ENCODE measurements at regions not wholly inside any gene's neighbourhood (a gene's known extent, or its start where the extent isn't known, plus 50 kb on each side); places are given as distances from the start of the nearest gene placed in this dataset.
"Not testable (repeated sequence)": the region's sequence is repeated elsewhere in the genome, so short reads cannot be mapped to it uniquely, and the experiment has no call there.

- WGBS (ENCODE audit: insufficient coverage, insufficient read length) = no CpG with 5 or more reads among the region's 3 CpGs
- no peaks in the 10 kb centered on the region for H3K27me3 ChIP-seq (ENCODE audit: control insufficient read depth, insufficient read depth, low read length)
- H3K4me3 ChIP-seq (ENCODE audit: low read length) = no peak overlapping the region
- no peaks in the 10 kb centered on the region for H3K36me3 ChIP-seq (ENCODE audit: control insufficient read depth, insufficient read depth, low read length)
- H3K27ac ChIP-seq (ENCODE audit: low read length) = no peak overlapping the region
- H3K4me1 ChIP-seq (ENCODE audit: control insufficient read depth, insufficient read depth, low read length) = no peaks in the 10 kb centered on the region
- H3K9me3 ChIP-seq (ENCODE audit: control insufficient read depth, insufficient read depth, low read length) = no peaks in the 10 kb centered on the region
- DNase-seq (ENCODE audit: low read depth, low spot score) = no peak
Observed at GRCh38 chr5:82425591-82425990, 147.4 kb upstream of the RPS23 start.

- no peak overlapping the region for H3K27ac ChIP-seq (ENCODE audit: low read length)
- no peaks in the 10 kb centered on the region for H3K9me3 ChIP-seq (ENCODE audit: control insufficient read depth, insufficient read depth, low read length)
- H3K4me1 ChIP-seq (ENCODE audit: control insufficient read depth, insufficient read depth, low read length) = no peaks in the 10 kb centered on the region; the same call in 1 of the 2 replicates
- no CpG with 5 or more reads among the region's 3 CpGs for WGBS (ENCODE audit: insufficient coverage, insufficient read length)
- no peak overlapping the region for H3K4me3 ChIP-seq (ENCODE audit: low read length)
- no peaks in the 10 kb centered on the region for H3K36me3 ChIP-seq (ENCODE audit: control insufficient read depth, insufficient read depth, low read length)
- no peak for DNase-seq (ENCODE audit: low read depth, low spot score)
- no peaks in the 10 kb centered on the region for H3K27me3 ChIP-seq (ENCODE audit: control insufficient read depth, insufficient read depth, low read length)
Observed at GRCh38 chr5:82424211-82424610, 146.1 kb upstream of the RPS23 start.

GRCh38 chr5:82422751-82423181 lies 144.6 kb upstream of the RPS23 start:
- H3K4me1 ChIP-seq (ENCODE audit: control insufficient read depth, insufficient read depth, low read length) = no peaks in the 10 kb centered on the region; the same call in 1 of the 2 replicates
- H3K36me3 ChIP-seq (ENCODE audit: control insufficient read depth, insufficient read depth, low read length) = no peaks in the 10 kb centered on the region
- H3K4me3 ChIP-seq (ENCODE audit: low read length) = no peak overlapping the region
- H3K27ac ChIP-seq (ENCODE audit: low read length) = no peak overlapping the region
- no CpG with 5 or more reads among the region's 6 CpGs for WGBS (ENCODE audit: insufficient coverage, insufficient read length)
- DNase-seq (ENCODE audit: low read depth, low spot score) = no peak
- H3K9me3 ChIP-seq (ENCODE audit: control insufficient read depth, insufficient read depth, low read length) = no peaks in the 10 kb centered on the region
- no peaks in the 10 kb centered on the region for H3K27me3 ChIP-seq (ENCODE audit: control insufficient read depth, insufficient read depth, low read length)

- no peaks in the 10 kb centered on the region; the same call in 1 of the 2 replicates for H3K4me1 ChIP-seq (ENCODE audit: control insufficient read depth, insufficient read depth, low read length)
- no peak overlapping the region for H3K4me3 ChIP-seq (ENCODE audit: low read length)
- H3K36me3 ChIP-seq (ENCODE audit: control insufficient read depth, insufficient read depth, low read length) = no peaks in the 10 kb centered on the region
- no peak overlapping the region for H3K27ac ChIP-seq (ENCODE audit: low read length)
- H3K9me3 ChIP-seq (ENCODE audit: control insufficient read depth, insufficient read depth, low read length) = no peaks in the 10 kb centered on the region
- DNase-seq (ENCODE audit: low read depth, low spot score) = no peak
- H3K27me3 ChIP-seq (ENCODE audit: control insufficient read depth, insufficient read depth, low read length) = no peaks in the 10 kb centered on the region
- WGBS (ENCODE audit: insufficient coverage, insufficient read length) = no CpG with 5 or more reads among the region's 2 CpGs
Observed at GRCh38 chr5:82422001-82422740, 144.0 kb upstream of the RPS23 start.

GRCh38 chr5:82421119-82421518 lies 143.0 kb upstream of the RPS23 start:
- Histone ChIP-seq H3K9me3 (ENCODE audit: control insufficient read depth, insufficient read depth, low read length) (no peaks in the 10 kb centered on the region), H3K4me3 (ENCODE audit: low read length) (no peak overlapping the region), H3K27me3 (ENCODE audit: control insufficient read depth, insufficient read depth, low read length) (no peaks in the 10 kb centered on the region), H3K27ac (ENCODE audit: low read length) (no peak overlapping the region), H3K4me1 (ENCODE audit: control insufficient read depth, insufficient read depth, low read length) (no peaks in the 10 kb centered on the region; the same call in 1 of the 2 replicates), H3K36me3 (ENCODE audit: control insufficient read depth, insufficient read depth, low read length) (no peaks in the 10 kb centered on the region)
- no CpG with 5 or more reads among the region's 3 CpGs for WGBS (ENCODE audit: insufficient coverage, insufficient read length)
- no peak for DNase-seq (ENCODE audit: low read depth, low spot score)

DNA sequence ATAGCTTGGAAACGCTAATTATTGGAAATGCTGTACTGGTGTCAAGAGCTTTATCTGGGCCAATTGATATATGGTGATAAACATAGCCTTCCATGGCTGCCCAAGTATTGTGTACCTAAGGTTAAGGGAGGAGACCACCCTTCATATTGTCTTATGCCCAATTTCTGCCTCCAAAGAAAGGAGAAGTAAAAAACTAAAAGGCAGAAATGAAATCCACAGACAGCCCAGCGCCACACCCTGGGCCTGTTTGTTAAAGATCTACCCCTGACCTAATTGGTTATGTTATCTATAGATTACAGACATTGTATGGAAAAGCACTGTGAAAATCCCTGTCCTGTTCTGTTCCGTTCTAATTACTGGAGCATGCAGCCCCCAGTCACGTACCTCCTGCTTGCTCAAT lies 142.4 kb upstream of the RPS23 start:
- no CpG with 5 or more reads among the region's 4 CpGs for WGBS (ENCODE audit: insufficient coverage, insufficient read length)
- not testable (repeated sequence) for H3K4me1 ChIP-seq (ENCODE audit: control insufficient read depth, insufficient read depth, low read length); DNase-seq (ENCODE audit: low read depth, low spot score)

DNA sequence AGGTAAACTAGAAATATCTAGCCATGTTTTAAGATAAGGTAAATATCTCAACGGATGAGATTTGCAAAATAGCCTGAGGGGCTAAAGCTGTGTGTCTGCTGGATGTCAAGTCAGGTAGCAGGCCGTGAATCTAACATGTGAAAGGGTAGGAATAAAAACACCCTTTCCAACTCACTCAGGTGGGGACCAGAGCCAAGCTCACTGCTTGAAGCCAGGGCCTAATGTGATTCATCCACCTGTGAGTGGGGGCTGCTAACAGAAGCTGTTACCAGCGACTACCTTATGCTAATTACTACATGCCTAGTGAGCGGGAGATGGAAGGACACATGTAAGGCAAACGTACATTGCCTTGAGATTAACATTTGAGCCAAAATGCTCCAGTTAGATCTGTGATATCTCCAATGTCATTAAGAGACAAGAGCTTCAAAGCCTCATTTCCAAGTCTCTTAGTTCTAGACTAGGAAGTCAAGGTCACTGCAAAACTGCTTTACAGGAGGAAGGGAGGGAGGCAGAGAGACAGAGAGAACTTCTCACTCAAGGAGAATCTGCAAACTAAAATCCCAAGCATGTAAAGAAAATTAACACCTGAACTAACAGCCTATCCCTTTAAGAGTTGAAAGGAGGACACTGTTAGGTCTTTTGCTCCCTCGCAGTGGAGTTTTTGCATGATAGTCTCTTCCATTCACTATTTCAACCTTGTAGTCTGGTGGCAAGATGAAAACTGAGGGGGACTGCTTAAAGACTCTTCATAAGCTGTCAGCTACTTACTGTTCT lies 141.6 kb upstream of the RPS23 start:
- Histone ChIP-seq H3K4me1 (ENCODE audit: control insufficient read depth, insufficient read depth, low read length) (no peaks in the 10 kb centered on the region; the same call in 1 of the 2 replicates), H3K27me3 (ENCODE audit: control insufficient read depth, insufficient read depth, low read length) (no peaks in the 10 kb centered on the region), H3K27ac (ENCODE audit: low read length) (no peak overlapping the region), H3K4me3 (ENCODE audit: low read length) (no peak overlapping the region), H3K9me3 (ENCODE audit: control insufficient read depth, insufficient read depth, low read length) (no peaks in the 10 kb centered on the region), H3K36me3 (ENCODE audit: control insufficient read depth, insufficient read depth, low read length) (no peaks in the 10 kb centered on the region)
- WGBS (ENCODE audit: insufficient coverage, insufficient read length) = no CpG with 5 or more reads among the region's 6 CpGs
- DNase-seq (ENCODE audit: low read depth, low spot score) = no peak

More for the DNA sequence above, 142.4 kb upstream of the RPS23 start:
- not testable (repeated sequence) for H3K4me3 ChIP-seq (ENCODE audit: low read length); H3K27ac ChIP-seq (ENCODE audit: low read length); H3K36me3 ChIP-seq (ENCODE audit: control insufficient read depth, insufficient read depth, low read length); H3K27me3 ChIP-seq (ENCODE audit: control insufficient read depth, insufficient read depth, low read length); H3K9me3 ChIP-seq (ENCODE audit: control insufficient read depth, insufficient read depth, low read length)

GRCh38 chr5:82418608-82418950 lies 140.4 kb upstream of the RPS23 start:
- no peak for DNase-seq (ENCODE audit: low read depth, low spot score)
- WGBS (ENCODE audit: insufficient coverage, insufficient read length) = no CpG with 5 or more reads among the region's 2 CpGs
- Histone ChIP-seq H3K36me3 (ENCODE audit: control insufficient read depth, insufficient read depth, low read length) (no peaks in the 10 kb centered on the region), H3K27ac (ENCODE audit: low read length) (no peak overlapping the region), H3K27me3 (ENCODE audit: control insufficient read depth, insufficient read depth, low read length) (no peaks in the 10 kb centered on the region), H3K9me3 (ENCODE audit: control insufficient read depth, insufficient read depth, low read length) (no peaks in the 10 kb centered on the region), H3K4me1 (ENCODE audit: control insufficient read depth, insufficient read depth, low read length) (no peaks in the 10 kb centered on the region; the same call in 1 of the 2 replicates), H3K4me3 (ENCODE audit: low read length) (no peak overlapping the region)

DNA sequence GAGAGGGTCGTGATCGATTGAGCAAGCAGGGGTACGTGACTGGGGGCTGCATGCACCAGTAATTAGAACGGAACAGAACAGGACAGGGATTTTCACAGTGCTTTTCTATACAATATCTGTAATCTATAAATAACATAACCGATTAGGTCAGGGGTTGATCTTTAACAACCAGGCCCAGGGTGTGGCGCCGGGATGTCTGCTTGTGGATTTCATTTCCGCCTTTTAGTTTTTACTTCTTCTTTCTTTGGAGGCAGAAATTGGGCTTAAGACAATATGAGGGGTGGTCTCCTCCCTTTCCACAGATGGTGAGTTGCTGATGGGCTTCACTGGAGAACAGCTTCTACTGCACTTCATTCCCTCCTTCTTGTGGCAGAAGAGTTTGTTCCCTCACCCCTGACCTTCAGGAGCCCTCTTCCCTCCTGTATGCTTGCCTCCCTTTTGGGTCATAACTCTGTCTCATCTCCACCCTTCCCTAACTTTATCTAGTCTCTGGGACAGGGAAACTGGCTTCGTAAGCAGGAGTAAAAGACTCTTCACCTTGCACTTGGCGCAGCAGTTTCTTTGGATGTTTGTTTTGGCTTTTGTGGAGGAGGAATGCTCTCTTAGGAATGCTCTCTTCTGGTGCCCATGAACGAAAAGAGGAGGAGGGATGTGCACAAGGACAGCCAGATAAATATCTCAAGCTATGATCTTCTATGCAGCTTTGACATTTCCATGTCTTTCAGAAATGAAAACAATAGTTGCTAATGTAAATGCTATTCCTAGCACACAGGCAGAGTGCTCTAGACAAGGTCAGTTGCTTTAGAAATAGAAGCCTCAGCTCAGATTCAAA lies 139.8 kb upstream of the RPS23 start:
- no peak for DNase-seq (ENCODE audit: low read depth, low spot score)

GRCh38 chr5:82416512-82416911 lies 138.4 kb upstream of the RPS23 start:
- H3K36me3 ChIP-seq (ENCODE audit: control insufficient read depth, insufficient read depth, low read length) = no peaks in the 10 kb centered on the region
- no peak overlapping the region for H3K27ac ChIP-seq (ENCODE audit: low read length)
- no peaks in the 10 kb centered on the region; the same call in 1 of the 2 replicates for H3K4me1 ChIP-seq (ENCODE audit: control insufficient read depth, insufficient read depth, low read length)
- no peaks in the 10 kb centered on the region for H3K9me3 ChIP-seq (ENCODE audit: control insufficient read depth, insufficient read depth, low read length)
- H3K4me3 ChIP-seq (ENCODE audit: low read length) = no peak overlapping the region
- peak; percentile 18 for DNase-seq (ENCODE audit: low read depth, low spot score)
- no peaks in the 10 kb centered on the region for H3K27me3 ChIP-seq (ENCODE audit: control insufficient read depth, insufficient read depth, low read length)
- no CpG with 5 or more reads among the region's 4 CpGs for WGBS (ENCODE audit: insufficient coverage, insufficient read length)

More for the DNA sequence above, 139.8 kb upstream of the RPS23 start:
- WGBS (ENCODE audit: insufficient coverage, insufficient read length) = no CpG with 5 or more reads among the region's 11 CpGs
- Histone ChIP-seq H3K27me3 (ENCODE audit: control insufficient read depth, insufficient read depth, low read length) (no peaks in the 10 kb centered on the region), H3K4me1 (ENCODE audit: control insufficient read depth, insufficient read depth, low read length) (no peaks in the 10 kb centered on the region; the same call in 1 of the 2 replicates), H3K36me3 (ENCODE audit: control insufficient read depth, insufficient read depth, low read length) (no peaks in the 10 kb centered on the region), H3K4me3 (ENCODE audit: low read length) (no peak overlapping the region), H3K27ac (ENCODE audit: low read length) (no peak overlapping the region), H3K9me3 (ENCODE audit: control insufficient read depth, insufficient read depth, low read length) (no peaks in the 10 kb centered on the region)

Measured in iPS DF 6.9 (cell line).